Activated CD8-positive, alpha-beta memory T cell treated with anti-CD3 and anti-CD28 coated beads, Interleukin-2, amount 50 U/mL, for 4 hours (primary cell): ENCODE measurements at regions not wholly inside any gene's neighbourhood (a gene's known extent, or its start where the extent isn't known, plus 50 kb on each side); places are given as distances from the start of the nearest gene placed in this dataset.

ENCODE experiments used
- DNase-seq: peaks from one replicate; pipeline ENCODE4 v3.0.0-alpha.2; 2020

- no peak for DNase-seq
Observed at GRCh38 chr6:163940705-163941623, 526.4 kb downstream of the QKI start.

GRCh38 chr6:163937071-163937470 is 522.6 kb downstream of the QKI start:
- DNase-seq: no peak

GRCh38 chr6:163935158-163935762 is 520.7 kb downstream of the QKI start:
- no peak for DNase-seq

- DNase-seq: no peak
Observed at GRCh38 chr6:163930012-163930411, 515.5 kb downstream of the QKI start.

- DNase-seq: no peak
Observed at GRCh38 chr6:163929538-163929937, 515.0 kb downstream of the QKI start.

- no peak for DNase-seq
Observed at GRCh38 chr6:163926642-163927041, 512.1 kb downstream of the QKI start.

- no peak for DNase-seq
Observed at GRCh38 chr6:163925839-163926238, 511.3 kb downstream of the QKI start.

GRCh38 chr6:163923658-163924411 is 509.3 kb downstream of the QKI start:
- no peak for DNase-seq

GRCh38 chr6:163922562-163922961 is 508.0 kb downstream of the QKI start:
- DNase-seq: no peak

- no peak for DNase-seq
Observed at GRCh38 chr6:163919652-163920051, 505.1 kb downstream of the QKI start.

- DNase-seq: no peak
Observed at GRCh38 chr6:163916315-163917081, 502.0 kb downstream of the QKI start.

GRCh38 chr6:163915131-163915530 is 500.6 kb downstream of the QKI start:
- no peak for DNase-seq

GRCh38 chr6:163913045-163913444 is 498.5 kb downstream of the QKI start:
- no peak for DNase-seq

GRCh38 chr6:163906006-163906710 is 491.6 kb downstream of the QKI start:
- no peak for DNase-seq

GRCh38 chr6:163904186-163904585 is 489.7 kb downstream of the QKI start:
- no peak for DNase-seq

GRCh38 chr6:163903541-163903940 is 489.0 kb downstream of the QKI start:
- DNase-seq: no peak

- no peak for DNase-seq
Observed at GRCh38 chr6:163902993-163903392, 488.5 kb downstream of the QKI start.

GRCh38 chr6:163901681-163902080 is 487.2 kb downstream of the QKI start:
- DNase-seq: no peak

GRCh38 chr6:163900570-163900969 is 486.1 kb downstream of the QKI start:
- no peak for DNase-seq

- DNase-seq: no peak
Observed at GRCh38 chr6:163897669-163898068, 483.2 kb downstream of the QKI start.

GRCh38 chr6:163897030-163897429 is 482.5 kb downstream of the QKI start:
- DNase-seq: no peak

GRCh38 chr6:163895162-163895561 is 480.6 kb downstream of the QKI start:
- no peak for DNase-seq
